GM19452 (cell line): ENCODE measurements at regions not wholly inside any gene's neighbourhood (a gene's known extent, or its start where the extent isn't known, plus 50 kb on each side); places are given as distances from the start of the nearest gene placed in this dataset.
"Not testable (repeated sequence)": the region's sequence is repeated elsewhere in the genome, so short reads cannot be mapped to it uniquely, and the experiment has no call there.

Experiments used
- ATAC-seq: cut with Tn5 transposase; IDR thresholded peaks from one replicate; pipeline ENCODE4 v1.9.1; 2021; ENCODE audit not compliant: unreplicated experiment

GRCh38 chr2:17460371-17461086 is 57.7 kb downstream of the RAD51AP2 start:
- ATAC-seq, result no peak

- no peak for ATAC-seq
Observed at GRCh38 chr2:17455343-17455742, 62.9 kb downstream of the RAD51AP2 start.

GRCh38 chr2:17446191-17446590 is 72.0 kb downstream of the RAD51AP2 start:
- ATAC-seq, result not testable (repeated sequence)

GRCh38 chr2:17445744-17446143 is 72.5 kb downstream of the RAD51AP2 start:
- ATAC-seq, result no peak

GRCh38 chr2:17442334-17442733 is 75.9 kb downstream of the RAD51AP2 start:
- no peak for ATAC-seq

GRCh38 chr2:17441790-17442189 is 76.5 kb downstream of the RAD51AP2 start:
- no peak for ATAC-seq

- no peak for ATAC-seq
Observed at GRCh38 chr2:17441055-17441771, 77.0 kb downstream of the RAD51AP2 start.

GRCh38 chr2:17430326-17430725 is 87.9 kb downstream of the RAD51AP2 start:
- ATAC-seq, result no peak

GRCh38 chr2:17429130-17429529 is 89.1 kb downstream of the RAD51AP2 start:
- ATAC-seq, result no peak

- ATAC-seq, result no peak
Observed at GRCh38 chr2:17427401-17427800, 90.8 kb downstream of the RAD51AP2 start.

- no peak for ATAC-seq
Observed at GRCh38 chr2:17426743-17427142, 91.5 kb downstream of the RAD51AP2 start.

GRCh38 chr2:17422061-17422460 is 96.2 kb downstream of the RAD51AP2 start:
- ATAC-seq, result no peak

GRCh38 chr2:17416884-17417391 is 101.3 kb downstream of the RAD51AP2 start:
- no peak for ATAC-seq

- ATAC-seq, result no peak
Observed at GRCh38 chr2:17413036-17413435, 105.2 kb downstream of the RAD51AP2 start.

- ATAC-seq, result no peak
Observed at GRCh38 chr2:17401096-17401495, 117.1 kb downstream of the RAD51AP2 start.

- no peak for ATAC-seq
Observed at GRCh38 chr2:17398770-17399169, 119.5 kb downstream of the RAD51AP2 start.

GRCh38 chr2:17388798-17389197 is 129.4 kb downstream of the RAD51AP2 start:
- ATAC-seq, result no peak

- no peak for ATAC-seq
Observed at GRCh38 chr2:17387591-17387990, 130.6 kb downstream of the RAD51AP2 start.

GRCh38 chr2:17386771-17387170 is 131.5 kb downstream of the RAD51AP2 start:
- no peak for ATAC-seq

GRCh38 chr2:17380003-17380402 is 138.2 kb downstream of the RAD51AP2 start:
- ATAC-seq, result no peak

- no peak for ATAC-seq
Observed at GRCh38 chr2:17375262-17375661, 143.0 kb downstream of the RAD51AP2 start.

GRCh38 chr2:17373741-17374140 is 144.5 kb downstream of the RAD51AP2 start:
- ATAC-seq, result no peak
